ENCODE measurements at regions not wholly inside any gene's neighbourhood (a gene's known extent, or its start where the extent isn't known, plus 50 kb on each side); places are given as distances from the start of the nearest gene placed in this dataset.

DNA sequence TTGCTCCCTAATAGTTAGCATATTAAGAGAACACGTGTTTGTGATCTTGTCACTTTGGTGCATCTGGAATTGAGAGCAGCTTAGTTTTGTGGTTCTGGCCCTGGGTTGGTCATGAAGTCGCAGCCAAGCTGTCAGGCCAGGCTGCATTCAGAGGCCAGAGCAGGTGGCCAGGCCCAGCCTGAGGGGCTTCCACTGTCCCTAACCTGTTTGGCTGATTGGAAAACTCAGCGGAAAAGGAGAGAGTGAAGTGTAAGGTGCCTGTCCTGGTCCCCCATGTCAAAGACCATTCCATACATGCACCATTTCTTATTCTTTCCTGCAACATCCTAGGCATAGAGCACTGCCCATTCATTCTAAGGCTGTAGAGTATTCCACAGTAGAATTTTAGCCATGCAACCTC is 111.5 kb upstream of the IGLL5 start:
- H3K27ac Mint-ChIP-seq, result no peak overlapping the region
- no peaks in the 10 kb centered on the region for H3K9me3 Mint-ChIP-seq
- DNase-seq, result no peak
- H3K27me3 Mint-ChIP-seq, result peaks cover 36% of the 10 kb centered on the region
- H3K4me3 Mint-ChIP-seq, result no peak overlapping the region
- no peaks in the 10 kb centered on the region for H3K36me3 Mint-ChIP-seq
- CTCF ChIA-PET, result no interaction called here
- no peaks in the 10 kb centered on the region for H3K4me1 Mint-ChIP-seq

- H3K27ac Mint-ChIP-seq, result no peak overlapping the region
- no peak for DNase-seq
- no peaks in the 10 kb centered on the region for H3K36me3 Mint-ChIP-seq
- CTCF ChIA-PET, result interaction anchor here (0.6 to 2.2 kb wide), 3 partner anchors 8 to 719 kb away, joined by 3 to 8 read pairs (median 7); no protein-coding TSS in a partner anchor
- H3K4me1 Mint-ChIP-seq, result no peaks in the 10 kb centered on the region
- H3K9me3 Mint-ChIP-seq, result no peaks in the 10 kb centered on the region
- H3K27me3 Mint-ChIP-seq, result peaks cover 23% of the 10 kb centered on the region
- no peak overlapping the region for H3K4me3 Mint-ChIP-seq
These were observed 108.4 kb upstream of the IGLL5 start for GRCh38 chr22:22779213-22779612.

- H3K9me3 Mint-ChIP-seq, result no peaks in the 10 kb centered on the region
- CTCF ChIA-PET, result interaction anchor here (1.0 to 7.8 kb wide), 3 partner anchors 16 to 100 kb away, joined by 3 to 96 read pairs (median 4); no protein-coding TSS in a partner anchor
- no peaks in the 10 kb centered on the region for H3K4me1 Mint-ChIP-seq
- H3K27ac Mint-ChIP-seq, result no peak overlapping the region
- no peak overlapping the region for H3K4me3 Mint-ChIP-seq
- peaks cover 34% of the 10 kb centered on the region for H3K27me3 Mint-ChIP-seq
- DNase-seq, result no peak
- H3K36me3 Mint-ChIP-seq, result no peaks in the 10 kb centered on the region
These were observed 104.0 kb upstream of the IGLL5 start for GRCh38 chr22:22783575-22783974.

DNA sequence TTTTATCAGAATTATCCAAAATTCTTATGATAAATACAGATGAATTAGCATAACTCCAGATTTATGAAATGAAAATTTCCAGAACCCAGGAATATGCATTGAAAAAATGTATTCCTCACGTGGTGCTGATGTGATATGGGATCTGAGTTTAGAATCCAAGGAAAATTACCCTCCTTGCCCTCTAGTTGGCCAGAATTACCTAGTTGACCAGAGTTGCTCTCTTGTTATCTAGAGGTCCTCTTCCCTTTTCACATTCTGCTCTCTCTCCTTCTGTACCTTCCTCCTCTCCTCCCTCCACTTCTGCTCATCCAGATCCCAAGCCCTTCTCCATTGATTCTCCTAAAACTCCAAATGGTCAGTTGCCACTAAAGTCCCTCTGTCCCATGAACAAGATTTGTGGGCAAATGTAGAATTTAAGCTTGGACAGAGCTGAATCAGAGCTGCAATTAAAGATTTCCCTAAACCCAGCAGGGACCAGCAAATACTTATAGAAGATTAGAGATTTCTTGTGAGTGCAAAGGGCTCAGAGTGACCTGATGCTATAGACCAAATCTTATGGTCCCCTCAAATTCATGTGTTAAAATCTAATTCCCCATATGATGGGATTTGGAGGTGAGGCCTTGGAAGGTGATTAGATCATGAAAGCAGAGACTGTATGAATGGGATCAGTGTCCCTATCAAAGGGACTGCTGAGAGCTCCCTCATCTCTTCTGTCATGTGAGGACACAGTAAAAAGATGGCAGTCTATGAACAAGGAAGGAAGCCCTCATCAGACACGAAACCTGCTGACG is 103.2 kb upstream of the IGLL5 start:
- no peaks in the 10 kb centered on the region for H3K36me3 Mint-ChIP-seq
- no peaks in the 10 kb centered on the region for H3K4me1 Mint-ChIP-seq
- H3K9me3 Mint-ChIP-seq, result no peaks in the 10 kb centered on the region
- no peak overlapping the region for H3K4me3 Mint-ChIP-seq
- no peak overlapping the region for H3K27ac Mint-ChIP-seq
- no peak for DNase-seq
- CTCF ChIA-PET, result interaction anchor here (1.0 to 7.8 kb wide), 3 partner anchors 17 to 99 kb away, joined by 3 to 96 read pairs (median 4); no protein-coding TSS in a partner anchor
- H3K27me3 Mint-ChIP-seq, result peaks cover 30% of the 10 kb centered on the region

- Mint-ChIP-seq H3K4me1 (peaks cover 8% of the 10 kb centered on the region), H3K27ac (no peak overlapping the region), H3K27me3 (peaks cover 26% of the 10 kb centered on the region), H3K4me3 (no peak overlapping the region), H3K9me3 (no peaks in the 10 kb centered on the region), H3K36me3 (no peaks in the 10 kb centered on the region)
- DNase-seq, result no peak
- CTCF ChIA-PET, result interaction anchor here (1.4 to 7.8 kb wide), 3 partner anchors 40 to 170 kb away, joined by 3 to 96 read pairs (median 47); no protein-coding TSS in a partner anchor
These were observed 102.1 kb upstream of the IGLL5 start for GRCh38 chr22:22785316-22786065.

DNA sequence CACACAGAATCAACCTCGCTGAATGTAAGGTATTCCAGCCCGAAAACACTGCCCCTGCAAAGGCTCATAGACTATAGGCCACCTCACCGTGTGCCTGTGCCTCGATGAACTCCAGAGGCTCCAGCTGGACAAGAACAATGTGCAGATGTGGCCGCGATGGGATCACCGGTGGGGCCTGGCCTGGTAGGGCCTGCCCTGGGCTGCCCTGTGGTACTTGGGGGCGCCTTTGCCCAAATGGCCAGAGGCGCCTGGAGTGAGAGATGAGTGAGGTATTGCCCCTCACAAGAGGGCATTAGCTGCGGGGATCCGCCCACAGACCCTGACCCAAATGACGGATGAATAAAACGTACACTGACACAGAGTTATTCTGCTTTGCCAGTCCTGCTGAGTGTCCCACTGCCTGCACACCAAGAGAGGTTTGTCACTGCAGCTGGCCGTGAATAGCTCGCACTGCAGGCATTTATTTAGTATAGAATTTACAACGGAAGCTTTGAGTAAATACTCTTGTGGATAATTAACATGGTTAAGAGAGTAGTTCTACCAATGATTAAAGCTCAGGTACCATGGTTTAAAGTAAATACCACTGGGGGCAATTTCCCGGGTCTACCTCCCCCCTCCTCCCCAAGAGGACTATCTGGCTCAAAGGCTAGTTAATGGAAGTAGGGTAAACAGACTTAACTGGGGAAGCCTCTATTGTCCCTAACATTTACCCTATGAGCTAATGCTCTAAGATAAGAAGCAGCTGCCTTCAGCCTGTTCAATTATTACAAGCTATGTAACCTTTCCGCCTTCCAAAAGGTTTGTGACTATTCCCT is 101.1 kb upstream of the IGLL5 start:
- H3K4me3 Mint-ChIP-seq, result no peak overlapping the region
- H3K36me3 Mint-ChIP-seq, result no peaks in the 10 kb centered on the region
- no peak for DNase-seq
- H3K4me1 Mint-ChIP-seq, result peaks cover 16% of the 10 kb centered on the region
- CTCF ChIA-PET, result interaction anchor here (0.9 to 7.8 kb wide), 10 partner anchors 12 to 169 kb away, joined by 3 to 96 read pairs (median 4); no protein-coding TSS in a partner anchor
- H3K27ac Mint-ChIP-seq, result no peak overlapping the region
- H3K27me3 Mint-ChIP-seq, result peaks cover 29% of the 10 kb centered on the region
- H3K9me3 Mint-ChIP-seq, result no peaks in the 10 kb centered on the region

- Mint-ChIP-seq H3K36me3 (no peaks in the 10 kb centered on the region), H3K27ac (no peak overlapping the region)
These were observed 100.5 kb upstream of the IGLL5 start for GRCh38 chr22:22787151-22787550.

GRCh38 chr22:22787786-22788459 is 99.7 kb upstream of the IGLL5 start:
- DNase-seq, result peak; percentile 78
- peaks cover 38% of the 10 kb centered on the region for H3K27me3 Mint-ChIP-seq
- peaks cover 16% of the 10 kb centered on the region for H3K4me1 Mint-ChIP-seq
- no peaks in the 10 kb centered on the region for H3K36me3 Mint-ChIP-seq
- no peak overlapping the region for H3K4me3 Mint-ChIP-seq
- no peak overlapping the region for H3K27ac Mint-ChIP-seq
- no peaks in the 10 kb centered on the region for H3K9me3 Mint-ChIP-seq
- CTCF ChIA-PET, result interaction anchor here (0.6 to 7.8 kb wide), 24 partner anchors 8 to 343 kb away, joined by 3 to 96 read pairs (median 4); no protein-coding TSS in a partner anchor

More at GRCh38 chr22:22787151-22787550, 100.5 kb upstream of the IGLL5 start:
- peaks cover 16% of the 10 kb centered on the region for H3K4me1 Mint-ChIP-seq
- no peak for DNase-seq
- peaks cover 32% of the 10 kb centered on the region for H3K27me3 Mint-ChIP-seq
- CTCF ChIA-PET, result interaction anchor here (0.9 to 7.8 kb wide), 13 partner anchors 11 to 168 kb away, joined by 3 to 96 read pairs (median 4); no protein-coding TSS in a partner anchor
- no peaks in the 10 kb centered on the region for H3K9me3 Mint-ChIP-seq
- no peak overlapping the region for H3K4me3 Mint-ChIP-seq

GRCh38 chr22:22788460-22789037 is 99.1 kb upstream of the IGLL5 start:
- Mint-ChIP-seq H3K4me3 (no peak overlapping the region), H3K9me3 (no peaks in the 10 kb centered on the region), H3K4me1 (peaks cover 16% of the 10 kb centered on the region), H3K27ac (no peak overlapping the region), H3K36me3 (no peaks in the 10 kb centered on the region), H3K27me3 (peaks cover 41% of the 10 kb centered on the region)
- CTCF ChIA-PET, result interaction anchor here (0.7 to 7.8 kb wide), 22 partner anchors 9 to 343 kb away, joined by 3 to 96 read pairs (median 4); no protein-coding TSS in a partner anchor
- DNase-seq, result no peak

GRCh38 chr22:22789233-22789921 is 98.2 kb upstream of the IGLL5 start:
- CTCF ChIA-PET, result interaction anchor here (0.6 to 7.8 kb wide), 15 partner anchors 9 to 331 kb away, joined by 3 to 96 read pairs (median 4); no protein-coding TSS in a partner anchor
- Mint-ChIP-seq H3K27me3 (peaks cover 39% of the 10 kb centered on the region), H3K36me3 (no peaks in the 10 kb centered on the region), H3K4me1 (peaks cover 16% of the 10 kb centered on the region), H3K27ac (no peak overlapping the region), H3K4me3 (no peak overlapping the region), H3K9me3 (no peaks in the 10 kb centered on the region)
- no peak for DNase-seq

- Mint-ChIP-seq H3K4me3 (no peak overlapping the region), H3K9me3 (no peaks in the 10 kb centered on the region), H3K4me1 (peaks cover 16% of the 10 kb centered on the region), H3K27ac (peak overlapping the region; percentile 63), H3K36me3 (no peaks in the 10 kb centered on the region), H3K27me3 (peaks cover 37% of the 10 kb centered on the region)
- CTCF ChIA-PET, result interaction anchor here (0.6 to 7.8 kb wide), 10 partner anchors 13 to 169 kb away, joined by 3 to 96 read pairs (median 5); no protein-coding TSS in a partner anchor
- DNase-seq, result no peak
These were observed 97.4 kb upstream of the IGLL5 start for GRCh38 chr22:22789922-22790845.

Data from activated naive CD4-positive, alpha-beta T cell treated with anti-CD3 and anti-CD28 coated beads, Interleukin-2, amount 10 ng/mL, durations not matched to agents 7 days and 5 days (primary cell).